ENCODE measurements at regions not wholly inside any gene's neighbourhood (a gene's known extent, or its start where the extent isn't known, plus 50 kb on each side); places are given as distances from the start of the nearest gene placed in this dataset.

GRCh38 chr5:168001318-168001717 is 290.1 kb upstream of the WWC1 start (continued):
- no peak for TF ChIP-seq PRDM15 (CRISPR knock-in tag; IDR thresholded peaks at IDR 0.05)
- no peak for TF ChIP-seq SP1 (CRISPR knock-in tag; conservative IDR thresholded peaks at IDR 0.05)
- no peak for TF ChIP-seq ZNF416 (CRISPR knock-in tag; IDR thresholded peaks at IDR 0.05)
- no peak for TF ChIP-seq ZNF423 (CRISPR knock-in tag; IDR thresholded peaks at IDR 0.05)
- TF ChIP-seq TCF7 (CRISPR knock-in tag; IDR thresholded peaks at IDR 0.05; ENCODE audit: low read depth) = no peak
- TF ChIP-seq JUN (CRISPR knock-in tag; IDR thresholded peaks at IDR 0.05) = no peak
- TF ChIP-seq, protein P1, sequence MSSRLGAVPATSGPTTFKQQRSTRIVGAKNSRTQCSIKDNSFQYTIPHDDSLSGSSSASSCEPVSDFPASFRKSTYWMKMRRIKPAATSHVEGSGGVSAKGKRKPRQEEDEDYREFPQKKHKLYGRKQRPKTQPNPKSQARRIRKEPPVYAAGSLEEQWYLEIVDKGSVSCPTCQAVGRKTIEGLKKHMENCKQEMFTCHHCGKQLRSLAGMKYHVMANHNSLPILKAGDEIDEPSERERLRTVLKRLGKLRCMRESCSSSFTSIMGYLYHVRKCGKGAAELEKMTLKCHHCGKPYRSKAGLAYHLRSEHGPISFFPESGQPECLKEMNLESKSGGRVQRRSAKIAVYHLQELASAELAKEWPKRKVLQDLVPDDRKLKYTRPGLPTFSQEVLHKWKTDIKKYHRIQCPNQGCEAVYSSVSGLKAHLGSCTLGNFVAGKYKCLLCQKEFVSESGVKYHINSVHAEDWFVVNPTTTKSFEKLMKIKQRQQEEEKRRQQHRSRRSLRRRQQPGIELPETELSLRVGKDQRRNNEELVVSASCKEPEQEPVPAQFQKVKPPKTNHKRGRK (CRISPR knock-in tag; IDR thresholded peaks at IDR 0.05; ENCODE audit: borderline replicate concordance) = no peak
- TF ChIP-seq, protein P2, sequence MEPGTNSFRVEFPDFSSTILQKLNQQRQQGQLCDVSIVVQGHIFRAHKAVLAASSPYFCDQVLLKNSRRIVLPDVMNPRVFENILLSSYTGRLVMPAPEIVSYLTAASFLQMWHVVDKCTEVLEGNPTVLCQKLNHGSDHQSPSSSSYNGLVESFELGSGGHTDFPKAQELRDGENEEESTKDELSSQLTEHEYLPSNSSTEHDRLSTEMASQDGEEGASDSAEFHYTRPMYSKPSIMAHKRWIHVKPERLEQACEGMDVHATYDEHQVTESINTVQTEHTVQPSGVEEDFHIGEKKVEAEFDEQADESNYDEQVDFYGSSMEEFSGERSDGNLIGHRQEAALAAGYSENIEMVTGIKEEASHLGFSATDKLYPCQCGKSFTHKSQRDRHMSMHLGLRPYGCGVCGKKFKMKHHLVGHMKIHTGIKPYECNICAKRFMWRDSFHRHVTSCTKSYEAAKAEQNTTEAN (CRISPR knock-in tag; IDR thresholded peaks at IDR 0.05) = no peak
- TF ChIP-seq TP53 (CRISPR knock-in tag; IDR thresholded peaks at IDR 0.05) = no peak
- no peak for TF ChIP-seq FOXP4 (CRISPR knock-in tag; IDR thresholded peaks at IDR 0.05)
- TF ChIP-seq ZNF232 (CRISPR knock-in tag; IDR thresholded peaks at IDR 0.05) = no peak
- TF ChIP-seq CBFB (CRISPR knock-in tag; IDR thresholded peaks at IDR 0.05; ENCODE audit: low read depth) = no peak

DNA sequence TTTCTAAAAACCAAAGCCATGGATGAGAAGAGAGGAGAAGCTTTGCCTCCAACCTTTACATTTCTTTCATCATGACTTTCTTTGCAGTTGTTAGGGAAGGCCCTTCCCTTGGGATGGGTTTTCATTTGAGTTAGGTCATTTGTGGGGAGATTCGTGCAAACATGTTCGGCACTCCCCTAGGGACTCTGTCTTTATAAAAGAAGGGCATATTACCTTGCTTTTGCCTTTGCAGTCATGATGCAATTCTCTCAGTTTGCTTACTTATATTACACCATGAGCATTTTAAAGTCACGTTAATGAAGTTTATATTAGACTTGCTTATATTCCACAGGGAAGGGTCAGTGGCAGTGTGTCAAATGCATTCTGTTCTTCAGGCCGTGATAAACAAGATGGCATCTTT is 289.3 kb upstream of the WWC1 start:
- Mint-ChIP-seq H3K4me3 (no peak overlapping the region), H3K27me3 (ENCODE audit: low read depth) (no peaks in the 10 kb centered on the region), H3K27ac (no peak overlapping the region), H3K4me1 (peaks cover 10% of the 10 kb centered on the region; the same call in 1 of the 2 replicates), H3K9me3 (no peaks in the 10 kb centered on the region), H3K36me3 (no peaks in the 10 kb centered on the region)
- no peak for DNase-seq (ENCODE audit: low spot score)
- ChIA-PET CTCF (no interaction called here), POLR2A (no interaction called here)
- no peak for ATAC-seq
- no peak for TF ChIP-seq ZNF425 (CRISPR knock-in tag; conservative IDR thresholded peaks at IDR 0.05)
- TF ChIP-seq SOX15 (CRISPR knock-in tag; IDR thresholded peaks at IDR 0.05) = no peak
- no peak for TF ChIP-seq FOXP1 (CRISPR knock-in tag; IDR thresholded peaks at IDR 0.05; ENCODE audit: borderline replicate concordance)
- TF ChIP-seq ZNF219 (CRISPR knock-in tag; IDR thresholded peaks at IDR 0.05; ENCODE audit: borderline replicate concordance) = no peak
- no peak for TF ChIP-seq CREM (CRISPR knock-in tag; IDR thresholded peaks at IDR 0.05)
- no peak for TF ChIP-seq OVOL2 (CRISPR knock-in tag; IDR thresholded peaks at IDR 0.05; ENCODE audit: borderline replicate concordance)
- no peak for TF ChIP-seq ZSCAN18 (CRISPR knock-in tag; IDR thresholded peaks at IDR 0.05)
- no peak for TF ChIP-seq GRHL2 (CRISPR knock-in tag; IDR thresholded peaks at IDR 0.05; ENCODE audit: insufficient replicate concordance, severe bottlenecking)
- no peak for TF ChIP-seq E2F1 (CRISPR knock-in tag; IDR thresholded peaks at IDR 0.05)
- no peak for TF ChIP-seq TEAD1 (CRISPR knock-in tag; IDR thresholded peaks at IDR 0.05)
- TF ChIP-seq CDX4 (CRISPR knock-in tag; IDR thresholded peaks at IDR 0.05; ENCODE audit: borderline replicate concordance) = no peak
- TF ChIP-seq ZNF671 (CRISPR knock-in tag; IDR thresholded peaks at IDR 0.05) = no peak
- no peak for TF ChIP-seq FOXK1 (CRISPR knock-in tag; IDR thresholded peaks at IDR 0.05)
